ENCODE measurements at regions not wholly inside any gene's neighbourhood (a gene's known extent, or its start where the extent isn't known, plus 50 kb on each side); places are given as distances from the start of the nearest gene placed in this dataset.

- no peak overlapping the region for H3K9ac ChIP-seq (ENCODE audit: low read length)
- no peaks in the 10 kb centered on the region for H3K9me3 ChIP-seq (replicated peaks; ENCODE audit: insufficient read depth, low read length)
- no peaks in the 10 kb centered on the region for H3K79me2 ChIP-seq (ENCODE audit: low read length)
- no peaks in the 10 kb centered on the region for H3F3A ChIP-seq (ENCODE audit: insufficient read depth, low read length)
- DNase-seq, result peak; percentile 32
- no peaks in the 10 kb centered on the region for H3K4me1 ChIP-seq (ENCODE audit: low read length)
- H3K36me3 ChIP-seq (replicated peaks; ENCODE audit: insufficient read depth, low read length), result no peaks in the 10 kb centered on the region
- TF ChIP-seq EZH2 (optimal IDR thresholded peaks at IDR 0.05; ENCODE audit: low read depth, low read length) (no peak), CTCF (IDR thresholded peaks at IDR 0.05; ENCODE audit: low read length) (peak; percentile 81), EZH2phosphoT487 (IDR thresholded peaks at IDR 0.05; ENCODE audit: low read length) (no peak)
- peak overlapping the region; percentile 52 for H2AFZ ChIP-seq (ENCODE audit: low read length)
- H3K9me2 ChIP-seq (replicated peaks; ENCODE audit: insufficient read depth, low read length), result no peaks in the 10 kb centered on the region
- no peak overlapping the region; the same call in 1 of the 2 replicates for H3K4me3 ChIP-seq (ENCODE audit: low read length)
- no peaks in the 10 kb centered on the region for H3K27me3 ChIP-seq (replicated peaks; ENCODE audit: insufficient read depth, low read length)
- peak overlapping the region; percentile 13; the same call in 1 of the 2 replicates for H3K4me2 ChIP-seq (ENCODE audit: low read depth, low read length)
- H3K27ac ChIP-seq (ENCODE audit: low read length), result no peak overlapping the region
- H4K20me1 ChIP-seq (ENCODE audit: insufficient read depth, low read length), result no peaks in the 10 kb centered on the region
Observed at GRCh38 chr7:67625257-67625737, 628.7 kb downstream of the TYW1 start.

DNA sequence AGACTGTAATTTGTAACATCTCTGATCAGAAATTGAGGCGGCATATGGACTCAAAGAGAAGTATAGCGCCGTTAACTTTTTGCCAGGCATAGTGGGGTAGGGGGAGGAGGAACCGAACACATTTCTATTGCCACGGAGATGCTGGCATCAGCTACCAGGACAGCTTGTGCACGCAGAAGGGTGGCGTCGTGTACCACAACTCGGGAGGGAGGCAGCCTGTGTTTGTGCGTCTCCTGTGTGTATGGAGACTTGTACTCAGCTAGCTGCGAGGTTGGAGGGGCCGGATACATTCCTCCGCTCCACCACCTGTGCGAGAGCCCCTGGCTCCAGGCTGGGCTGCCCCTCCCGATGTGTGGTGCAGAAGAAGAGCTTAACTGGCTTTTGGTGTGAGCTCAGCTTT lies 634.8 kb downstream of the TYW1 start:
- Histone ChIP-seq H3K27ac (ENCODE audit: low read length) (no peak overlapping the region), H3F3A (ENCODE audit: insufficient read depth, low read length) (no peaks in the 10 kb centered on the region), H3K27me3 (replicated peaks; ENCODE audit: insufficient read depth, low read length) (no peaks in the 10 kb centered on the region), H2AFZ (ENCODE audit: low read length) (no peak overlapping the region), H3K79me2 (ENCODE audit: low read length) (no peaks in the 10 kb centered on the region), H3K9me2 (replicated peaks; ENCODE audit: insufficient read depth, low read length) (no peaks in the 10 kb centered on the region), H4K20me1 (ENCODE audit: insufficient read depth, low read length) (no peaks in the 10 kb centered on the region), H3K36me3 (replicated peaks; ENCODE audit: insufficient read depth, low read length) (no peaks in the 10 kb centered on the region), H3K9ac (ENCODE audit: low read length) (no peak overlapping the region), H3K4me2 (ENCODE audit: low read depth, low read length) (no peak overlapping the region), H3K4me1 (ENCODE audit: low read length) (no peaks in the 10 kb centered on the region), H3K4me3 (ENCODE audit: low read length) (no peak overlapping the region), H3K9me3 (replicated peaks; ENCODE audit: insufficient read depth, low read length) (no peaks in the 10 kb centered on the region)
- no peak for TF ChIP-seq EZH2 (optimal IDR thresholded peaks at IDR 0.05; ENCODE audit: low read depth, low read length)
- TF ChIP-seq CTCF (IDR thresholded peaks at IDR 0.05; ENCODE audit: low read length), result no peak
- TF ChIP-seq EZH2phosphoT487 (IDR thresholded peaks at IDR 0.05; ENCODE audit: low read length), result no peak
- no peak for DNase-seq

DNA sequence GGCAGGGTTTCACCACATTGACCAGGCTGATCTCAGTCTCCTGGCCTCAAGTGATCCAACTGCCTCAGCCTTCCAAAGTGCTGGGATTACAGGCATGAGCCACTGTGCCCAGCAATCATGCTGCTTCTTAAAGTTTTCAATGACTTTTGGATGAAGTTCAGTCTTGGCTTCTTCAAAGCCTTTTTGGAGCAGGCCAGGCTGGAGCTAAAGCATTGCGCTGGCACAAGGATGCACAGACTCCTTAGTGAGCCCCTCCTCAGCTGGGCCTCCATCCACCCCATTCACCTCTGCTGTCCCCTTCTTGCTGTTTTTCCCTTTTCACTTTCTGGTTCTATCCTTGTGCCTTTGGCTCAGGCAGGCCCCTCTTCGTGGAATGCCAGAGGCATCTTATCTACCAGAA lies 638.6 kb downstream of the TYW1 start:
- Histone ChIP-seq H3K4me2 (ENCODE audit: low read depth, low read length) (no peak overlapping the region), H3K9ac (ENCODE audit: low read length) (no peak overlapping the region), H3K36me3 (replicated peaks; ENCODE audit: insufficient read depth, low read length) (no peaks in the 10 kb centered on the region), H3K27ac (ENCODE audit: low read length) (no peak overlapping the region), H3K4me3 (ENCODE audit: low read length) (no peak overlapping the region), H3K9me2 (replicated peaks; ENCODE audit: insufficient read depth, low read length) (no peaks in the 10 kb centered on the region), H4K20me1 (ENCODE audit: insufficient read depth, low read length) (no peaks in the 10 kb centered on the region), H3K27me3 (replicated peaks; ENCODE audit: insufficient read depth, low read length) (no peaks in the 10 kb centered on the region), H2AFZ (ENCODE audit: low read length) (no peak overlapping the region), H3K4me1 (ENCODE audit: low read length) (no peaks in the 10 kb centered on the region), H3K79me2 (ENCODE audit: low read length) (no peaks in the 10 kb centered on the region), H3K9me3 (replicated peaks; ENCODE audit: insufficient read depth, low read length) (no peaks in the 10 kb centered on the region), H3F3A (ENCODE audit: insufficient read depth, low read length) (no peaks in the 10 kb centered on the region)
- DNase-seq, result no peak
- no peak for TF ChIP-seq EZH2 (optimal IDR thresholded peaks at IDR 0.05; ENCODE audit: low read depth, low read length)
- TF ChIP-seq EZH2phosphoT487 (IDR thresholded peaks at IDR 0.05; ENCODE audit: low read length), result no peak
- TF ChIP-seq CTCF (IDR thresholded peaks at IDR 0.05; ENCODE audit: low read length), result no peak
